SKM-1 treated with dmso at 0.1 percent for 144 hours (cell line): ENCODE measurements at regions not wholly inside any gene's neighbourhood (a gene's known extent, or its start where the extent isn't known, plus 50 kb on each side); places are given as distances from the start of the nearest gene placed in this dataset.
"Not testable (repeated sequence)": the region's sequence is repeated elsewhere in the genome, so short reads cannot be mapped to it uniquely, and the experiment has no call there.

ENCODE experiments used
- DNase-seq: peaks from one replicate; lab custom pipeline; 2025; ENCODE audit not compliant: unreplicated experiment; lab: John Stamatoyannopoulos, UW

DNA sequence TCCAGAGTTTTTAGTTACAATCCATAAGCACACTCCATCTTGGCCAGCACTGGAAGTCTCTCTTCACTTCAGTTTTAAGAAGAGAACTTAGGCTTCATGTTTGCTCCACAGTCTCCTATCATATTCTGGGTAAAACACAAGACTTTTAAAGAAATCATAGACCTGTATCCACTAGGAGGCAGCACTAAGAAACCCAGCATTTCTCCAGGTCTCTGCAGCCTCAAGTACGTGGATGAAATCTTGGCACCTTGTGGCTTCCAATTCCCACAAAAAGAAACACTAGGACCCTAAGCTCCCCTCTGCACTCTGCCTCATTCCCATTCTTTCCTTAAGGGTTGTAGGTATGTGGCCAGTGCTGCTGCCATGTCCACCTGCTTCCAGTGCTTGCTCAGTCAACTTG is 367.3 kb upstream of the CASK start:
- DNase-seq = no peak

DNA sequence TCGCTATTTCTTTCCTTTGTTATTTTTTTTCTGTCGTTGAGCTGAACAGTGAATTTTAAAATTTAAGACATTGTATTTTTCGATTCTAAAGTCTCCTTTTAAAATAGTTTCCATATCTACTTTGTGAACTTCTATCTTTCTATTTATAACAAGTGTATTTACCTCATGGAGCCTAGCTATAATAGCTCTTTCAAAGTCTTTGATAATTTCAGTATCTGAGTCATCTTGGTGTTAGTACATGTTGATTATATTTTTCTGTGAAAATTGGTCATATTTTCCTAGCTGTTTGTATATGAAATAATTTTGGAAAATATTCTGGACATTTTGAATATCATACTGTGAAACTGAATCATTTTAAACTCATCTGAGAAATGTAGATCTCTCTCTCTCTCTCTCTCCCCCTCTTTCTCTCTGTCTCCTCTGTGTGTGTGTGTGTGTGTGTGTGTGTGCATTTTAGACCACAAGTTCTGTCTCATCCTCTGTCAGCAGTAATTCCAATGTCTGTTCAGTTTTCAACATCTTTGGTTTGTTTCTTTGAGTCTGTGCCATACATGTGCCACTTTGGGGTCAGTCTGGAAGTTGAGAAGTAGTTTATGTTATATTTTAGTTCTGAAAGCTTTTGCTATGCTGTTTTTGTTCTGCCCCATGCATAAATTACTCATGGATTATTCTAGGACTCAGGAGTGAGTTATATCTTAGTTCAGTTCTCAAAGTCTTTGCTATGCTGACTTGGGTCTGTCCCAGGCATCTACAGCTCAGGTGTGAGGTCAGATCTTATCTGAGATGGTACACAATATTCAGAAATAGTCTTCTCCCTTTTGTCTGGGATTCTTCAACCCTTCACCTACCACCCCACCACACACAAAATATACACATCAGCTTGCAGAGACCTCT is 366.4 kb upstream of the CASK start:
- DNase-seq = no peak

DNA sequence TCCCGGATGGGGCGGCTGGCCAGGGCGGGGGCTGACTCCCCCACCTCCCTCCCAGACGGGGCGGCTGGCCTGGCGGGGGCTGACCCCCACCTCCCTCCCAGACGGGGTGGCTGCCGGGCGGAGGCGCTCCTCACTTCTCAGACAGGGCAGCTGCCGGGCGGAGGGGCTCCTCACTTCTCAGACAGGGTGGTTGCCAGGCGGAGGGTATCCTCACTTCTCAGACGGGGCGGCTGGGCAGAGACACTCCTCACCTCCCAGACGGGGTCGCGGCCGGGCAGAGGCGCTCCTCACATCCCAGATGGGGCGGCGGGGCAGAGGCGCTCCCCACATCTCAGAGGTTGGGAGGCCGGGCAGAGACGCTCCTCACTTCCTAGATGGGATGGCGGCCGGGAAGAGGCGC is 362.3 kb upstream of the CASK start:
- DNase-seq = not testable (repeated sequence)

GRCh38 chrX:42276982-42277690 is 353.8 kb upstream of the CASK start:
- no peak for DNase-seq

DNA sequence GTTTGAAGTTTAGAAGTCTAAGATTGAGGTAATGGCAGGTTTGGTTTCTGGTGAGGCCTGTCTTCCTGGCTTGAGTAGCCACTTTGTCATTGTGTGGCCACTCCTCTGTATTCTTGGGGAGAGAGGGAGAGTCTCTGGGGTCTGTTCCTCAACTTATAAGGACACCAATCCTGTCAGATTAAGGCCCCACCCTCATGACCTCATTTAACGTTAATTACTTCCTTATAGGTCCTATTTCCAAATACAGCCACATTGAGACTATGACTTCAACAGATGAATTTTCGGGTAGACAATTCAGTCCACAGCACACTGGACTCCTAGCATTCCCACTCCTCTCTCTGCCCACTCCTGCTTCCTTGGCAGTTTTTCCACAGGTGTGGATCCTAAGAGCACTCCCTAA is 350.8 kb upstream of the CASK start:
- no peak for DNase-seq

GRCh38 chrX:42273387-42273786 is 350.0 kb upstream of the CASK start:
- DNase-seq = no peak

DNA sequence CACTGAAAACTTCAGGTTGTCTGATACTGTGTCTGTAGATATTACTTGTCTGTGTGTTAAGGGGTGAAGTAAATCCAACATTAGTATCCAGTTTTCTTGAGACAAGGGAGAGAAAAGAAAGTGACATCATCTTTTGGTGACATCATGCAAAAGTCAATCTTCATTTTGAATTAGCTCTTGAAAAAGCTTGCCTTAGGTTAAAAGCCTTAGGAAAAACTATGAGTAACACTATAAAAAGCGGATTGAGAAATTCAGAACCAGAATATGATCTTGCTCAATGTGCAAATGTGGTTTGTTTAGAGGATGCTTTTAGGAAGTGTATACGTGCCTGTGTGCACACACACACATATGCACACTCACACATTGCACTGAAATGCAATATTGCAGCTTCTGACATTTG is 345.8 kb upstream of the CASK start:
- no peak for DNase-seq

DNA sequence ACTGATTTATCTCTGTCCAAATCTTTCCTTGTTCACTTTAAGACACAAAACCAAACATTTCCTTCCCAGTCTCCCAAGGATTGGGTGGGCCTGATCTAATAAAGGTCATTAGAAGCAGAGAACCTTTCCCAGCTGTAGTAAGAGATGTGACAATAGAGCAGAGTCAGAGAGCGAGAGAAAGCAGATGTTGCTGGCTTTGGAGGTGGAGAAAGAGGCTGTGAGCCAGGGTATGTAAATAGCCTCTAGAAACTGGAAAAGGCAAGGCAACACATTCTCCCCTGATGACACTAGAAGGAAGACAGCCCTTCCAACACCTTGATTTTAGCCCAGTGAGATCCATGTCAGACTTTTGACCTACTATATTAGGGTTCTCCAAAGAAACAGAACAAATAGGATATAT is 337.5 kb upstream of the CASK start:
- no peak for DNase-seq

DNA sequence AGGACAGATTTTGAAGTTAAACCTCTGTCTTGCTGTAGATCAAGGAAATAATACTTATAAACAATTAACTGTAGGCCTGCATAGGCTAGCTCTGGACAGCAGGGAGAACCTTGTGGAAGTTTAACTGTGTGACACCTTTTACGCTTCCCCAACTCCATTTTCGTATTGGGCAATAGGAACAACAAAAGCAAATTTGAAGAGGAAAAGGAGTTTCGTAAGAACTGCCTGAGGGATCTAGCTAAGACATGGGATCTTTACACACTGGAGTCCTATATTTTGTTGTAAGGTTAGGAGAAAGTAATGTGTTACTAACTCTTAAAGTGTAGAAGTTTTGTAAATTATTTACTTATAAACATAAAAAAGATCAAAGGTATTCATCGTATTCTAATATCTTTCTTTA is 324.9 kb upstream of the CASK start:
- DNase-seq = no peak

GRCh38 chrX:42247241-42247640 is 323.9 kb upstream of the CASK start:
- DNase-seq = no peak

- no peak for DNase-seq
Observed at GRCh38 chrX:42246814-42247213, 323.5 kb upstream of the CASK start.

GRCh38 chrX:42242004-42242403 is 318.6 kb upstream of the CASK start:
- DNase-seq = no peak

- DNase-seq = no peak
Observed at GRCh38 chrX:42241421-42241820, 318.1 kb upstream of the CASK start.

DNA sequence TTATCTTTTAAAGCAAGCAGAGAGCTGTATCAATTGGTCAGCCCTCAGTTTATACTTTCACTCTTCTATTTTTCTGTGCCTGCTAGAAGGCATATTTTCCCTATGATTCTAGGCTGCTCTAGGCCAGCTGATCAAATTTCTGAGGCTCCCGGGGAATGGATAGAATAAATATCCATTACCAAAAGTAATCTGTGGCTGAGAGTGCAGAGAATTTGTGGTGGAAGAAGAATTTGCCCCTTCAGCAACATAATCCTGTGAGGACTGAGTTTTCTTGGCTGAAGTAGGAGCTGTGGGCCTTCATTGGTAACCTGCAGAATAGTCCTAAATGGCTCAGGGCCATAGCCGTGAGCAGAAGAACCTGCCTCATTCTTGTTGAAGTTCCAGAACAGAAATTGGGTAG is 314.6 kb upstream of the CASK start:
- no peak for DNase-seq

DNA sequence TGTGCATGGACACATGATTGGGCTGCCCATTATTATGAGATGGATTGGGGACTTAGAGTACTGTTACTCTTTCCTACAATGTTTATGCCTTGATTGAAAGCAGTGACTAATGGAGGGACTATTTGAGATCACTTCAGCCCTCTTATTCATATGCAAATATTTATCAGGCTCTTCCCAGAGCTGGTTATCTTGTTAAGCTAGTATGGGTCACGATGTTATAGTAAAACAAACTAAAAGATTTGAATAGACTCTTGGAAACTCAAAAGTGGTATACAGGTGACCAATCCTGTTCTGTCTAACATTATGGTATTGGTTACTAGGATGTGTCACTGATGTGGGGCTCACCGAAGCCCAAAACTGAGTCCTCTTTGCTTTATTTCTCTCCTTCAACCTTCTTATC is 306.2 kb upstream of the CASK start:
- DNase-seq = no peak

DNA sequence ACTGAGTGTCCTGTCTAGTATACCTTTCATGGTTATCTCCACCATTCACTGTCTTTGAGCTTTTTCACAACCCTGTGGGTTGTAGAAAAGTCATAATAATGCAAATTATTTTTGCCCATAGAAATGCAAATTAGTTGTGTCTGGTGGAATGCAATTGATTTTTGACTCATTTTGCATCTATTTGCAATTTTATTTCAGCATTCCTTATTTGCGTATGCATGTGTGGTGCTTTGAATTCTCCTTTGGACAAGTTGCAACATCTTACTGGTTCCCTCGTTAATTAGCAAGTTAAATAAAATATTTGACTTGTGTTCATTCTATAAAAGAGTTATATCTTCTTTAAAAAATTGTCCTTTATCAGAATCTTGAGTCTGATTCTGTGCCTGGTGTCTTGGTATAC is 297.3 kb upstream of the CASK start:
- DNase-seq = no peak

- DNase-seq = no peak
Observed at GRCh38 chrX:42220083-42220482, 296.7 kb upstream of the CASK start.

- DNase-seq = no peak
Observed at GRCh38 chrX:42219231-42219630, 295.9 kb upstream of the CASK start.

DNA sequence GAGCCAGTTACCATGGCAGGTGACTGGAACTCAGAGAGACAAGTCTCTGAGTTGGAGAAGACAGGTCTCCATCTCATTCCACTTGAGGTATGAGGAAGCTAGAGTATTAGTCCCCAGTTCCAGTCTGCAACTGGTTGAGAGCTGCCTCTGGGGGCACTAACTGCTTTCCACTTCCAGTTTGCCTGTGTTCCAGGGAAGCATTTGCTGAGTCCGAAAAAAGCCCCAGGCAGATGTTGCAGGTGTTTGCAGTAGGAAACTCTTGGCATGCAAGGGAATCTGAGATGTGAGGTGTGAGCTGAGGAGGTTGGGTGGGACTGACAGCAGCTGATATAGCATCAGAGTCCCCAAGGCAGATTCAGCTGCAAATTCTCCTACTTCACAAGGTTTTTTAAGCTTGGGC is 272.2 kb upstream of the CASK start:
- no peak for DNase-seq

GRCh38 chrX:42189576-42189975 is 266.2 kb upstream of the CASK start:
- no peak for DNase-seq

GRCh38 chrX:42188730-42189129 is 265.4 kb upstream of the CASK start:
- DNase-seq = no peak

DNA sequence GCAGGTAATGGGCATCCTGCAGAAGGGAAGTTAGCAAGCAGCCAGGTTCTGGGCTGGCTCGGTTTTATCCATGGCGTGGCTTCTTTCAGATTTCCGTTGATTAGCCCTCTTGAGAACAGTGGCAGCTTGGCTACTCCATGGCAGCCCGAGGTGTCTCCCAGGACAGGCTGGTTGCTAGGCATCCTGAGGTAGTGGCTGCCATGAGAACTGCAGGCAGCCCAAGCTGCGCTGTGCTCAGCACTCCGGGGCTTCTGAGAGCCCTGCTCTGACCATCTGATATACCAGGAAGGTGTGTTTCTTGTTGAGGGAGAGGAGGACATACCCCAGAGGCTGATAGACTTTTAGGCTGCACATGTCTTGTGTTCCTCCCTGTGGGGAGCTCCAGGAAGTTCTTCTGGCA is 253.4 kb upstream of the CASK start:
- DNase-seq = no peak

GRCh38 chrX:42175843-42176242 is 252.5 kb upstream of the CASK start:
- DNase-seq = no peak
